ENCODE measurements at regions not wholly inside any gene's neighbourhood (a gene's known extent, or its start where the extent isn't known, plus 50 kb on each side); places are given as distances from the start of the nearest gene placed in this dataset.

DNA sequence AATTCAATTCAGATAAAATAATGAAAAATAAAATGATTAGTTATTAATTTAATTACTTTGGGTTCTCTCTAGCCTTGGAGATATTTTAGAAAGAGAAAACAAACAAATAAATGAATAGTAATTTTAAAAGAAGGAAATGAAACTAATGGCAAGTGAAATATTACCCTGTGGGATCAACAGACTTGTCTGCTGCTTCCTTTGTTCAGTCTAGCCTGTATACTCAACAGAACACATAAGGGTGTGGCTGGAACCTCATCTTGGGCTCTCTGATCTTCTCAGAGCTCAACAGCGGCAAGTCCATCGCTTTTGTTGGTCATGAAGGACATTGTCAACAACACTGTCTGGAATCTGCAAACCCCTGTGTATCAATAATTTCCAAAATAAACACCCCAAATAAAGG is 904.9 kb downstream of the IPMK start:
- TF ChIP-seq, protein P1, sequence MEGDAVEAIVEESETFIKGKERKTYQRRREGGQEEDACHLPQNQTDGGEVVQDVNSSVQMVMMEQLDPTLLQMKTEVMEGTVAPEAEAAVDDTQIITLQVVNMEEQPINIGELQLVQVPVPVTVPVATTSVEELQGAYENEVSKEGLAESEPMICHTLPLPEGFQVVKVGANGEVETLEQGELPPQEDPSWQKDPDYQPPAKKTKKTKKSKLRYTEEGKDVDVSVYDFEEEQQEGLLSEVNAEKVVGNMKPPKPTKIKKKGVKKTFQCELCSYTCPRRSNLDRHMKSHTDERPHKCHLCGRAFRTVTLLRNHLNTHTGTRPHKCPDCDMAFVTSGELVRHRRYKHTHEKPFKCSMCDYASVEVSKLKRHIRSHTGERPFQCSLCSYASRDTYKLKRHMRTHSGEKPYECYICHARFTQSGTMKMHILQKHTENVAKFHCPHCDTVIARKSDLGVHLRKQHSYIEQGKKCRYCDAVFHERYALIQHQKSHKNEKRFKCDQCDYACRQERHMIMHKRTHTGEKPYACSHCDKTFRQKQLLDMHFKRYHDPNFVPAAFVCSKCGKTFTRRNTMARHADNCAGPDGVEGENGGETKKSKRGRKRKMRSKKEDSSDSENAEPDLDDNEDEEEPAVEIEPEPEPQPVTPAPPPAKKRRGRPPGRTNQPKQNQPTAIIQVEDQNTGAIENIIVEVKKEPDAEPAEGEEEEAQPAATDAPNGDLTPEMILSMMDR (optimal IDR thresholded peaks at IDR 0.05 in 1 of 3, IDR thresholded peaks at IDR 0.05 in 1 of 3, conservative IDR thresholded peaks at IDR 0.05 in 1 of 3; ENCODE audit: extremely low read depth in 1 of 3, insufficient read depth in 2 of 3, low read length in 3 of 3), result no peak
- no peak for TF ChIP-seq EZH2 (IDR thresholded peaks at IDR 0.05; ENCODE audit: low read length)

Measured in keratinocyte (primary cell).